Psoas muscle (tissue), 7 donors: ENCODE measurements at regions not wholly inside any gene's neighbourhood (a gene's known extent, or its start where the extent isn't known, plus 50 kb on each side); places are given as distances from the start of the nearest gene placed in this dataset.

Experiments used
- ATAC-seq, 4 donors: fragments of 200-7000 bp; cut with Tn5 transposase; one replicate each; pipeline ENCODE4 v1.9.1; 2020; ENCODE audit warnings: moderate library complexity in 3 of 4, mild to moderate bottlenecking in 2 of 4
- DNase-seq, 2 donors: peaks; one replicate each; pipeline ENCODE4 v3.0.0-alpha.2; 2020
- H3K27ac ChIP-seq: fragments of 200-600 bp; one replicate; pipeline ENCODE4 v1.8.0; 2022
- H3K27me3 ChIP-seq, 3 donors: fragments of 200-600 bp in 1 of 3; one replicate each; pipeline versions ENCODE4 v1.6.1 to v1.8.0; 2013 to 2022; ENCODE audit warnings: low read length in 2 of 3, mild to moderate bottlenecking in 2 of 3, moderate library complexity in 1 of 3; ENCODE audit not compliant: insufficient read depth in 3 of 3
- H3K36me3 ChIP-seq, 2 donors: fragments of 200-600 bp in 1 of 2; one replicate each; pipeline versions ENCODE4 v1.6.1 to v1.8.0; 2013 to 2022; ENCODE audit warnings: low read depth in 1 of 2, mild to moderate bottlenecking in 1 of 2, moderate library complexity in 1 of 2; ENCODE audit not compliant: insufficient read depth in 1 of 2
- H3K4me1 ChIP-seq: fragments of 200-600 bp; one replicate; pipeline ENCODE4 v1.8.0; 2022
- H3K4me3 ChIP-seq: fragments of 200-600 bp; one replicate; pipeline ENCODE4 v1.8.0; 2022; ENCODE audit warnings: mild to moderate bottlenecking
- H3K9me3 ChIP-seq: fragments of 200-600 bp; one replicate; pipeline ENCODE4 v1.8.0; 2022
- WGBS, 3 donors: extraction: QIAGEN DNeasy Blood & Tissue Kit; methylation state at CpG; one replicate each; pipeline versions ENCODE4 v1.1.6 to v1.1.7; 2013; 5-methylcytosine and 5-hydroxymethylcytosine counted together
- intact Hi-C, 2 donors: fragments of 100-400 bp; cut with DNase I; formaldehyde crosslinking; loops; one replicate each; pipeline versions ENCODE4 v1.11.0 to v1.14.2; 2022
- TF ChIP-seq, protein P1 (sequence below): fragments of 200-600 bp; IDR thresholded peaks from one replicate; pipeline ENCODE4 v1.8.0; 2022; ENCODE audit warnings: antibody characterized with exemption
- donor health status: healthy with polysubstance abuse.
- donor health status: DM: no; HTN: no; CAD: no; lungs with moderate emphysema.
- donor health status: Bipolar disorder and iron deficiency.
- donor health status: healthy.
- donor health status: DM: yes; HTN: yes; CAD: no.
- donor health status: DM: no; HTN: no; CAD: no.
- donor health status: DM: yes; HTN: yes; CAD: no.

- no peaks in the 10 kb centered on the region for H3K36me3 ChIP-seq
- H3K9me3 ChIP-seq = no peaks in the 10 kb centered on the region
- intact Hi-C loops = no loop called here
- ATAC-seq (no peak), DNase-seq (no peak)
- TF ChIP-seq, protein P1, sequence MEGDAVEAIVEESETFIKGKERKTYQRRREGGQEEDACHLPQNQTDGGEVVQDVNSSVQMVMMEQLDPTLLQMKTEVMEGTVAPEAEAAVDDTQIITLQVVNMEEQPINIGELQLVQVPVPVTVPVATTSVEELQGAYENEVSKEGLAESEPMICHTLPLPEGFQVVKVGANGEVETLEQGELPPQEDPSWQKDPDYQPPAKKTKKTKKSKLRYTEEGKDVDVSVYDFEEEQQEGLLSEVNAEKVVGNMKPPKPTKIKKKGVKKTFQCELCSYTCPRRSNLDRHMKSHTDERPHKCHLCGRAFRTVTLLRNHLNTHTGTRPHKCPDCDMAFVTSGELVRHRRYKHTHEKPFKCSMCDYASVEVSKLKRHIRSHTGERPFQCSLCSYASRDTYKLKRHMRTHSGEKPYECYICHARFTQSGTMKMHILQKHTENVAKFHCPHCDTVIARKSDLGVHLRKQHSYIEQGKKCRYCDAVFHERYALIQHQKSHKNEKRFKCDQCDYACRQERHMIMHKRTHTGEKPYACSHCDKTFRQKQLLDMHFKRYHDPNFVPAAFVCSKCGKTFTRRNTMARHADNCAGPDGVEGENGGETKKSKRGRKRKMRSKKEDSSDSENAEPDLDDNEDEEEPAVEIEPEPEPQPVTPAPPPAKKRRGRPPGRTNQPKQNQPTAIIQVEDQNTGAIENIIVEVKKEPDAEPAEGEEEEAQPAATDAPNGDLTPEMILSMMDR = no peak
- 49 to 89% (median 70%) methylated on average over 3 of the region's 3 CpGs for WGBS, 3 donors
- H3K4me1 ChIP-seq = peaks cover 6% of the 10 kb centered on the region
- no peak overlapping the region for H3K4me3 ChIP-seq
- H3K27ac ChIP-seq = no peak overlapping the region
- H3K27me3 ChIP-seq = no peaks in the 10 kb centered on the region
These were observed 64.3 kb upstream of the STT3B start for GRCh38 chr3:31468433-31468832.

GRCh38 chr3:31469385-31469784, 63.3 kb upstream of the STT3B start:
- TF ChIP-seq, protein P1 = no peak
- intact Hi-C loops = no loop called here
- 75 to 81% (median 76%) methylated on average over 3 of the region's 3 CpGs for WGBS, 3 donors

GRCh38 chr3:31472479-31473390, 60.0 kb upstream of the STT3B start:
- DNase-seq (no peak), ATAC-seq (no peak)
- Histone ChIP-seq H3K4me1 (no peaks in the 10 kb centered on the region), H3K9me3 (no peaks in the 10 kb centered on the region), H3K27ac (no peak overlapping the region), H3K4me3 (no peak overlapping the region), H3K36me3 (no peaks in the 10 kb centered on the region), H3K27me3 (no peaks in the 10 kb centered on the region)
- intact Hi-C loops = no loop called here
- TF ChIP-seq, protein P1 = no peak
- 89 to 92% (median 92%) methylated on average over 7 of the region's 7 CpGs for WGBS, 3 donors

More at GRCh38 chr3:31469385-31469784, 63.3 kb upstream of the STT3B start:
- no peak overlapping the region for H3K27ac ChIP-seq
- no peak overlapping the region for H3K4me3 ChIP-seq
- no peaks in the 10 kb centered on the region for H3K9me3 ChIP-seq
- H3K27me3 ChIP-seq = no peaks in the 10 kb centered on the region
- no peak for DNase-seq
- H3K36me3 ChIP-seq = no peaks in the 10 kb centered on the region
- no peak for ATAC-seq
- peaks cover 6% of the 10 kb centered on the region for H3K4me1 ChIP-seq

- peaks cover 0 to 2% (median 0%) of the 10 kb centered on the region in 3 donors for H3K27me3 ChIP-seq
- TF ChIP-seq, protein P1 = no peak
- H3K4me3 ChIP-seq = no peak overlapping the region
- intact Hi-C loops = no loop called here
- ATAC-seq = no peak
- no peaks in the 10 kb centered on the region for H3K4me1 ChIP-seq
- H3K36me3 ChIP-seq = no peaks in the 10 kb centered on the region
- no peak for DNase-seq
- H3K9me3 ChIP-seq = no peaks in the 10 kb centered on the region
- no peak overlapping the region for H3K27ac ChIP-seq
- WGBS, 3 donors = 92 to 94% (median 93%) methylated on average over 4 of the region's 4 CpGs
These were observed 56.5 kb upstream of the STT3B start for GRCh38 chr3:31476209-31476608.
